22Rv1 (cell line): ENCODE measurements at regions not wholly inside any gene's neighbourhood (a gene's known extent, or its start where the extent isn't known, plus 50 kb on each side); places are given as distances from the start of the nearest gene placed in this dataset.
"Not testable (repeated sequence)": the region's sequence is repeated elsewhere in the genome, so short reads cannot be mapped to it uniquely, and the experiment has no call there.

Experiments
- CTCF ChIP-seq: fragments of 450-650 bp; IDR thresholded peaks from 2 replicates; pipeline ENCODE4 v1.5.1; 2017; ENCODE audit warnings: mild to moderate bottlenecking
- ZFX ChIP-seq: fragments of 450-650 bp; IDR thresholded peaks from 2 replicates; pipeline ENCODE4 v1.6.1; 2017; ENCODE audit warnings: antibody characterized with exemption, borderline replicate concordance

- not testable (repeated sequence) for TF ChIP-seq CTCF, ZFX
Observed at GRCh38 chr5:34329201-34329600, 286.2 kb upstream of the C1QTNF3 start.
